GM06990 (cell line): ENCODE measurements at regions not wholly inside any gene's neighbourhood (a gene's known extent, or its start where the extent isn't known, plus 50 kb on each side); places are given as distances from the start of the nearest gene placed in this dataset.

ENCODE experiments used
- DNase-seq: peaks from one replicate; pipeline ENCODE4 v3.0.0-alpha.2; 2011; ENCODE audit not compliant: insufficient read length; ENCODE audit errors: extremely low read depth
- H3K27me3 ChIP-seq: replicated peaks from 2 replicates; pipeline ENCODE4 v1.6.0; 2011; ENCODE audit warnings: low read length; ENCODE audit not compliant: control insufficient read depth, insufficient read depth
- H3K36me3 ChIP-seq: 2 replicates; pipeline ENCODE4 v1.5.1; 2011; ENCODE audit warnings: low read length; ENCODE audit not compliant: control insufficient read depth, insufficient read depth
- H3K4me3 ChIP-seq: replicated peaks from 2 replicates; pipeline ENCODE4 v1.5.1; 2011; ENCODE audit warnings: low read depth, mild to moderate bottlenecking, control low read depth, low read length
- TF ChIP-seq, protein P1 (sequence below): IDR thresholded peaks from 2 replicates; pipeline ENCODE4 v1.5.1; 2011; ENCODE audit warnings: low read length, control low read depth, mild to moderate bottlenecking, inconsistent platforms; ENCODE audit not compliant: insufficient read depth, poor library complexity, severe bottlenecking

DNA sequence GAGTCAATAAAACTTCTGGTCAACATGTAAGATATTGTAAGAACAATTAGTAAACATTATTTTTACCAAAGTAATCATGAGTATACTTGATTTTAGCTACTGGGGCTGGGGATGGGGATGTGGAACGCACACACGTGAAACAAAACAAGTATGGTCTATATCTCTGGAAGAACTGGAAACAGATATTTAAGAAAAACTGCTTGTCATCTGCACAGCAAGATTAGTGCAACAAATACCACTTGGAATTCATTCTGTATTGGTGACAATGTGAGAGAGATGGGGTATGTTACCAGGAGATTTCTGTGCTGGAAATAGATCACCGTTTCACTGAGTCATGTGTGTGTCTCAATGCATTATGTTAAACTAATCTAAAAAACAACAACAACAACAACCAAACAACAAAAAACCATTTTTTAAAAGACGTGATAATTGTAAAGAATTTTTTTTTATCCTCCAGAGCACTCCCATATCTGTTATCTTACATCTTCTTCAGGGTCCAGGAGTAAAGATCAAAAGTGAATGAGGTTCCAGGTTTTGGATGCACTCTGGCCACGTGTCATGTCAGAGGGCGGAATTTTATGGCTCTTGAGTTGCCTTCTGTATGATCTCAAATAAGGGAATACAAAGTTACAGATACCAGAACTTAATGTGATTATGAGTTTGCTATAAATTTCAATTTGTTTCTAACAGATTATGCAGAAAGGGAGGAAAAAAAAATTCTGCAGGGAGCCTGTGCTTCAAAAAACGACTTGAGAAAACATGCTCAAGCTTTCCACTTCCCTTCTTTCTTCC lies 153.0 kb downstream of the BBOX1 start:
- Histone ChIP-seq H3K27me3 (no peaks in the 10 kb centered on the region), H3K4me3 (no peak overlapping the region), H3K36me3 (no peaks in the 10 kb centered on the region)
- TF ChIP-seq, protein P1, sequence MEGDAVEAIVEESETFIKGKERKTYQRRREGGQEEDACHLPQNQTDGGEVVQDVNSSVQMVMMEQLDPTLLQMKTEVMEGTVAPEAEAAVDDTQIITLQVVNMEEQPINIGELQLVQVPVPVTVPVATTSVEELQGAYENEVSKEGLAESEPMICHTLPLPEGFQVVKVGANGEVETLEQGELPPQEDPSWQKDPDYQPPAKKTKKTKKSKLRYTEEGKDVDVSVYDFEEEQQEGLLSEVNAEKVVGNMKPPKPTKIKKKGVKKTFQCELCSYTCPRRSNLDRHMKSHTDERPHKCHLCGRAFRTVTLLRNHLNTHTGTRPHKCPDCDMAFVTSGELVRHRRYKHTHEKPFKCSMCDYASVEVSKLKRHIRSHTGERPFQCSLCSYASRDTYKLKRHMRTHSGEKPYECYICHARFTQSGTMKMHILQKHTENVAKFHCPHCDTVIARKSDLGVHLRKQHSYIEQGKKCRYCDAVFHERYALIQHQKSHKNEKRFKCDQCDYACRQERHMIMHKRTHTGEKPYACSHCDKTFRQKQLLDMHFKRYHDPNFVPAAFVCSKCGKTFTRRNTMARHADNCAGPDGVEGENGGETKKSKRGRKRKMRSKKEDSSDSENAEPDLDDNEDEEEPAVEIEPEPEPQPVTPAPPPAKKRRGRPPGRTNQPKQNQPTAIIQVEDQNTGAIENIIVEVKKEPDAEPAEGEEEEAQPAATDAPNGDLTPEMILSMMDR = no peak
- no peak for DNase-seq

DNA sequence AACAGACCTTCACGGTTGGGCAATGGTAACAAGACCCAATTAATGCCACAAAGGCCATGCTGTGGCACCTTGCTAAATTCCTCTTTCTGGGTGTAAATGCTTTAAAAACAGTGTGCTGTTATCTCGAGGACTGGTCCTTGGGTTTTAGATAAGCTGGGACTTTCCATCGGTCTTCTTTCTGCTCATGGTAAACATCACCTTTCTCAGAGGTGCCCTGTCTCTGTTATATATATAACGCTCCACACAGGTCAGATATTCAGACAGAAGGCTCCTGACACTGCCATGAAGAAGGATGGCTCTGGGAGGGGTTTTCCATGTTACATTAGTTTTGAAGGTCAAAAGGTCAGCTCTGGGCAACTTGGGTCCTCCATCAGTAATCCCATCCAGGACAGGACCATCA lies 151.6 kb downstream of the BBOX1 start:
- TF ChIP-seq, protein P1 = no peak
- H3K27me3 ChIP-seq = peaks cover 3% of the 10 kb centered on the region; the same call in 1 of the 2 replicates
- H3K36me3 ChIP-seq = no peaks in the 10 kb centered on the region
- no peak overlapping the region for H3K4me3 ChIP-seq
- no peak for DNase-seq

DNA sequence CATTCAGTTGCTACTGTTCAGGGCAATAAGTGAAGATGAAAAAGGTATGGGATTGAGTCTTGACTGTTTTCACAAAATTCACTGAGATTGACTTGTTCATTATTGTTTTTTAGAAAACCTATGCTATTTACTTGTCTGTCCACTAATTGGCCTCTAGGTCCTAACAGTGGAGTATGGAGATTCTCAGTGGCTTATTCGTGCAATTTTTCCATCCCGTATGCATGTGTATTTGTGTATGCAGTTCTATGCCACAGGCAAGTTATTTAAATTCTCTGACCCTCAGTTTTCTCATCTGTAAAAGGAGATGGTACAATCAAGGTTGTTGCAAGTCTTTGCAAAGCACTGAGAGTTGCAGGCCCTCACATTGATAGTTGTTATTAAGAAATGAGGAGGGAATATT lies 151.0 kb downstream of the BBOX1 start:
- H3K27me3 ChIP-seq = peaks cover 3% of the 10 kb centered on the region; the same call in 1 of the 2 replicates
- no peak overlapping the region for H3K4me3 ChIP-seq
- TF ChIP-seq, protein P1 = no peak
- DNase-seq = no peak
- H3K36me3 ChIP-seq = no peaks in the 10 kb centered on the region

DNA sequence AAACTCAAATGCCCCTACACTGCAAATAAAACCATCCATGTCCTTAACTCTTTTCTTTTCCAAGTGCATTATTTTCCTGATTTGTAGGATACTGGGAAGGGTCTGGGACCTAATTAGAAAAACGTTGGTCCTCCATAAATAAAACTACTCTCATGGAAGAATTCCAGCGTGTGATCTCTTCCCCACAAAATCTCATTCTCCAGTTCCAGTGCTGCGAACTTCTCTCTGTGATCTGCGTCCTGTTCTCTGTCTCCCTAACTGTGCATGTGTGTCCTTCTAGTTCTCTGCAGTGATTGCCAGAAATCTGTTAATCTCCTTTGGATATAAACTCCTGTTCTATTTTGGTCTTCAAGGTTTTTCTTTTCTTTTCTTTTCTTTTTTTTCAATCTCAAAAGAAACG lies 148.1 kb downstream of the BBOX1 start:
- no peaks in the 10 kb centered on the region for H3K36me3 ChIP-seq
- TF ChIP-seq, protein P1 = no peak
- DNase-seq = no peak
- H3K27me3 ChIP-seq = peaks cover 3% of the 10 kb centered on the region; the same call in 1 of the 2 replicates
- H3K4me3 ChIP-seq = no peak overlapping the region

DNA sequence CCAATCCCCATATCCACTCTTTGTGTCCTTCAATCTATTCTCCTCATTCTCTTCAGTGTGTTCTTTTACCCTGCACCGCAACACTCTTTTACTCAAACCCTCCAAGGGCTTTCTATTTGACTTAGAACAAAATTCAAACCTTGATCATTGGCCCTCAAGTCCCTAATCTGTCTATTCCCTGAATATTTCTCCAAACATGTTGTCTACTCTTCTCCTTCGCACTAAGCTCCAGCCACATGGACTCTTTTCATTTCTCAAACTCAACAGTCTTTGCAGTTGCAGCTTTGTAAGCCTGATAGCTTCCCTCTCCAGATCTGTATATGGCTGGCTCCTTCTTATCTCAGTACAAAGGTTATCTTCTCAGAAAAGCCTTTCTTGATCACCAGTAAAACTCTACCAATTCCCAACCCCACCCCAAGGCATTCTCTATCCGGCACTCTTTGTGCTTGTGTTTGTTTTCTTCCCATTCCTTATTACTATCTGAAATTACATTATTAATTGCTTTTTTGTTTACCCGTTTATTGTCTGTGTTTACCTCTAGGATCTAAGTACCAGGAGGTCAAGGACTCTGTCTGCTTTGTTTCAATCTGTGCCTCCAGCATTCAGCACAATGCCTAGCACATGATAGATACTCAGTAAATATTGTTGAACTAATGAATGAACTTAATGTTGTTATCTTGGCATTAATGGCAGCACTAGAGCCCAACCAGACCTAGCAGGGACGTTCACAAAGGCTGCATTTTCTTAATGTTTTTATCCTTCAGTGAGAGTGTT lies 147.4 kb downstream of the BBOX1 start:
- no peak for DNase-seq
- Histone ChIP-seq H3K4me3 (no peak overlapping the region), H3K27me3 (peaks cover 3% of the 10 kb centered on the region; the same call in 1 of the 2 replicates), H3K36me3 (no peaks in the 10 kb centered on the region)
- TF ChIP-seq, protein P1 = no peak
